ENCODE measurements at regions not wholly inside any gene's neighbourhood (a gene's known extent, or its start where the extent isn't known, plus 50 kb on each side); places are given as distances from the start of the nearest gene placed in this dataset.

- H3K9me3 ChIP-seq (ENCODE audit: control insufficient read depth, insufficient read depth, low read length) = no peaks in the 10 kb centered on the region
- no peaks in the 10 kb centered on the region for H3K36me3 ChIP-seq (ENCODE audit: control insufficient read depth, insufficient read depth, low read length)
- no peaks in the 10 kb centered on the region for H3K27me3 ChIP-seq (ENCODE audit: control insufficient read depth, insufficient read depth, low read length)
- H3K27ac ChIP-seq (ENCODE audit: low read length) = no peak overlapping the region
- peaks cover 1% of the 10 kb centered on the region; the same call in 1 of the 2 replicates for H3K4me1 ChIP-seq (ENCODE audit: control insufficient read depth, insufficient read depth, low read length)
- DNase-seq (ENCODE audit: low read depth, low spot score) = no peak
- no peak overlapping the region for H3K4me3 ChIP-seq (ENCODE audit: low read length)
Observed at GRCh38 chr6:21708320-21708580, 114.7 kb downstream of the SOX4 start.

- H3K27ac ChIP-seq (ENCODE audit: low read length) = no peak overlapping the region
- DNase-seq (ENCODE audit: low read depth, low spot score) = no peak
- no peaks in the 10 kb centered on the region for H3K27me3 ChIP-seq (ENCODE audit: control insufficient read depth, insufficient read depth, low read length)
- no peak overlapping the region for H3K4me3 ChIP-seq (ENCODE audit: low read length)
- no peaks in the 10 kb centered on the region for H3K36me3 ChIP-seq (ENCODE audit: control insufficient read depth, insufficient read depth, low read length)
- H3K4me1 ChIP-seq (ENCODE audit: control insufficient read depth, insufficient read depth, low read length) = peaks cover 1% of the 10 kb centered on the region; the same call in 1 of the 2 replicates
- no CpG with 5 or more reads among the region's 1 CpG for WGBS (ENCODE audit: insufficient coverage, insufficient read length)
- H3K9me3 ChIP-seq (ENCODE audit: control insufficient read depth, insufficient read depth, low read length) = no peaks in the 10 kb centered on the region
Observed at GRCh38 chr6:21710216-21710615, 116.7 kb downstream of the SOX4 start.

GRCh38 chr6:21710908-21711627 is 117.5 kb downstream of the SOX4 start:
- Histone ChIP-seq H3K27ac (ENCODE audit: low read length) (no peak overlapping the region), H3K4me1 (ENCODE audit: control insufficient read depth, insufficient read depth, low read length) (peaks cover 1% of the 10 kb centered on the region; the same call in 1 of the 2 replicates), H3K9me3 (ENCODE audit: control insufficient read depth, insufficient read depth, low read length) (no peaks in the 10 kb centered on the region), H3K4me3 (ENCODE audit: low read length) (no peak overlapping the region), H3K36me3 (ENCODE audit: control insufficient read depth, insufficient read depth, low read length) (no peaks in the 10 kb centered on the region), H3K27me3 (ENCODE audit: control insufficient read depth, insufficient read depth, low read length) (no peaks in the 10 kb centered on the region)
- DNase-seq (ENCODE audit: low read depth, low spot score) = no peak
- WGBS (ENCODE audit: insufficient coverage, insufficient read length) = no CpG with 5 or more reads among the region's 7 CpGs

GRCh38 chr6:21712213-21712612 is 118.7 kb downstream of the SOX4 start:
- Histone ChIP-seq H3K4me3 (ENCODE audit: low read length) (no peak overlapping the region), H3K27me3 (ENCODE audit: control insufficient read depth, insufficient read depth, low read length) (no peaks in the 10 kb centered on the region), H3K36me3 (ENCODE audit: control insufficient read depth, insufficient read depth, low read length) (no peaks in the 10 kb centered on the region), H3K27ac (ENCODE audit: low read length) (no peak overlapping the region), H3K4me1 (ENCODE audit: control insufficient read depth, insufficient read depth, low read length) (peaks cover 1% of the 10 kb centered on the region; the same call in 1 of the 2 replicates), H3K9me3 (ENCODE audit: control insufficient read depth, insufficient read depth, low read length) (no peaks in the 10 kb centered on the region)
- WGBS (ENCODE audit: insufficient coverage, insufficient read length) = no CpG with 5 or more reads among the region's 4 CpGs
- no peak for DNase-seq (ENCODE audit: low read depth, low spot score)

GRCh38 chr6:21713481-21713880 is 119.9 kb downstream of the SOX4 start:
- H3K27ac ChIP-seq (ENCODE audit: low read length) = no peak overlapping the region
- H3K27me3 ChIP-seq (ENCODE audit: control insufficient read depth, insufficient read depth, low read length) = no peaks in the 10 kb centered on the region
- DNase-seq (ENCODE audit: low read depth, low spot score) = no peak
- no peaks in the 10 kb centered on the region for H3K36me3 ChIP-seq (ENCODE audit: control insufficient read depth, insufficient read depth, low read length)
- peaks cover 1% of the 10 kb centered on the region; the same call in 1 of the 2 replicates for H3K4me1 ChIP-seq (ENCODE audit: control insufficient read depth, insufficient read depth, low read length)
- no CpG with 5 or more reads among the region's 2 CpGs for WGBS (ENCODE audit: insufficient coverage, insufficient read length)
- no peak overlapping the region for H3K4me3 ChIP-seq (ENCODE audit: low read length)
- no peaks in the 10 kb centered on the region for H3K9me3 ChIP-seq (ENCODE audit: control insufficient read depth, insufficient read depth, low read length)

GRCh38 chr6:21715180-21715579 is 121.6 kb downstream of the SOX4 start:
- Histone ChIP-seq H3K27ac (ENCODE audit: low read length) (no peak overlapping the region), H3K27me3 (ENCODE audit: control insufficient read depth, insufficient read depth, low read length) (no peaks in the 10 kb centered on the region), H3K4me3 (ENCODE audit: low read length) (no peak overlapping the region), H3K4me1 (ENCODE audit: control insufficient read depth, insufficient read depth, low read length) (peaks cover 1% of the 10 kb centered on the region; the same call in 1 of the 2 replicates), H3K36me3 (ENCODE audit: control insufficient read depth, insufficient read depth, low read length) (no peaks in the 10 kb centered on the region), H3K9me3 (ENCODE audit: control insufficient read depth, insufficient read depth, low read length) (no peaks in the 10 kb centered on the region)
- DNase-seq (ENCODE audit: low read depth, low spot score) = no peak
- WGBS (ENCODE audit: insufficient coverage, insufficient read length) = no CpG with 5 or more reads among the region's 5 CpGs

- Histone ChIP-seq H3K4me3 (ENCODE audit: low read length) (no peak overlapping the region), H3K36me3 (ENCODE audit: control insufficient read depth, insufficient read depth, low read length) (no peaks in the 10 kb centered on the region), H3K27ac (ENCODE audit: low read length) (no peak overlapping the region), H3K27me3 (ENCODE audit: control insufficient read depth, insufficient read depth, low read length) (no peaks in the 10 kb centered on the region), H3K4me1 (ENCODE audit: control insufficient read depth, insufficient read depth, low read length) (0 out of 2 replicates have a peak, but pooled peaks cover 1% of the 10 kb centered on the region), H3K9me3 (ENCODE audit: control insufficient read depth, insufficient read depth, low read length) (no peaks in the 10 kb centered on the region)
- no CpG with 5 or more reads among the region's 12 CpGs for WGBS (ENCODE audit: insufficient coverage, insufficient read length)
- no peak for DNase-seq (ENCODE audit: low read depth, low spot score)
Observed at GRCh38 chr6:21722510-21722909, 129.0 kb downstream of the SOX4 start.

GRCh38 chr6:21726676-21727075 is 133.1 kb downstream of the SOX4 start:
- H3K27ac ChIP-seq (ENCODE audit: low read length) = no peak overlapping the region
- H3K36me3 ChIP-seq (ENCODE audit: control insufficient read depth, insufficient read depth, low read length) = no peaks in the 10 kb centered on the region
- no CpG with 5 or more reads among the region's 7 CpGs for WGBS (ENCODE audit: insufficient coverage, insufficient read length)
- DNase-seq (ENCODE audit: low read depth, low spot score) = no peak
- no peaks in the 10 kb centered on the region for H3K27me3 ChIP-seq (ENCODE audit: control insufficient read depth, insufficient read depth, low read length)
- H3K9me3 ChIP-seq (ENCODE audit: control insufficient read depth, insufficient read depth, low read length) = no peaks in the 10 kb centered on the region
- H3K4me1 ChIP-seq (ENCODE audit: control insufficient read depth, insufficient read depth, low read length) = peaks cover 6% of the 10 kb centered on the region; the same call in 1 of the 2 replicates
- H3K4me3 ChIP-seq (ENCODE audit: low read length) = no peak overlapping the region

GRCh38 chr6:21728141-21728540 is 134.6 kb downstream of the SOX4 start:
- no peak for DNase-seq (ENCODE audit: low read depth, low spot score)
- Histone ChIP-seq H3K27ac (ENCODE audit: low read length) (no peak overlapping the region), H3K4me3 (ENCODE audit: low read length) (no peak overlapping the region), H3K36me3 (ENCODE audit: control insufficient read depth, insufficient read depth, low read length) (no peaks in the 10 kb centered on the region), H3K4me1 (ENCODE audit: control insufficient read depth, insufficient read depth, low read length) (peaks cover 9% of the 10 kb centered on the region; the same call in 1 of the 2 replicates), H3K27me3 (ENCODE audit: control insufficient read depth, insufficient read depth, low read length) (no peaks in the 10 kb centered on the region), H3K9me3 (ENCODE audit: control insufficient read depth, insufficient read depth, low read length) (no peaks in the 10 kb centered on the region)
- WGBS (ENCODE audit: insufficient coverage, insufficient read length) = no CpG with 5 or more reads among the region's 7 CpGs

- WGBS (ENCODE audit: insufficient coverage, insufficient read length) = no CpG with 5 or more reads among the region's 4 CpGs
- H3K27ac ChIP-seq (ENCODE audit: low read length) = no peak overlapping the region
- no peaks in the 10 kb centered on the region for H3K27me3 ChIP-seq (ENCODE audit: control insufficient read depth, insufficient read depth, low read length)
- peaks cover 7% of the 10 kb centered on the region; the same call in 1 of the 2 replicates for H3K4me1 ChIP-seq (ENCODE audit: control insufficient read depth, insufficient read depth, low read length)
- no peak overlapping the region for H3K4me3 ChIP-seq (ENCODE audit: low read length)
- H3K9me3 ChIP-seq (ENCODE audit: control insufficient read depth, insufficient read depth, low read length) = no peaks in the 10 kb centered on the region
- no peak for DNase-seq (ENCODE audit: low read depth, low spot score)
- no peaks in the 10 kb centered on the region for H3K36me3 ChIP-seq (ENCODE audit: control insufficient read depth, insufficient read depth, low read length)
Observed at GRCh38 chr6:21729431-21729830, 135.9 kb downstream of the SOX4 start.

- H3K4me1 ChIP-seq (ENCODE audit: control insufficient read depth, insufficient read depth, low read length) = peaks cover 7% of the 10 kb centered on the region; the same call in 1 of the 2 replicates
- no peak for DNase-seq (ENCODE audit: low read depth, low spot score)
- no peak overlapping the region for H3K27ac ChIP-seq (ENCODE audit: low read length)
- H3K4me3 ChIP-seq (ENCODE audit: low read length) = no peak overlapping the region
- H3K27me3 ChIP-seq (ENCODE audit: control insufficient read depth, insufficient read depth, low read length) = no peaks in the 10 kb centered on the region
- WGBS (ENCODE audit: insufficient coverage, insufficient read length) = no CpG with 5 or more reads among the region's 11 CpGs
- H3K9me3 ChIP-seq (ENCODE audit: control insufficient read depth, insufficient read depth, low read length) = no peaks in the 10 kb centered on the region
- H3K36me3 ChIP-seq (ENCODE audit: control insufficient read depth, insufficient read depth, low read length) = no peaks in the 10 kb centered on the region
Observed at GRCh38 chr6:21730533-21730932, 137.0 kb downstream of the SOX4 start.
